ENCODE measurements at regions not wholly inside any gene's neighbourhood (a gene's known extent, or its start where the extent isn't known, plus 50 kb on each side); places are given as distances from the start of the nearest gene placed in this dataset.

DNA sequence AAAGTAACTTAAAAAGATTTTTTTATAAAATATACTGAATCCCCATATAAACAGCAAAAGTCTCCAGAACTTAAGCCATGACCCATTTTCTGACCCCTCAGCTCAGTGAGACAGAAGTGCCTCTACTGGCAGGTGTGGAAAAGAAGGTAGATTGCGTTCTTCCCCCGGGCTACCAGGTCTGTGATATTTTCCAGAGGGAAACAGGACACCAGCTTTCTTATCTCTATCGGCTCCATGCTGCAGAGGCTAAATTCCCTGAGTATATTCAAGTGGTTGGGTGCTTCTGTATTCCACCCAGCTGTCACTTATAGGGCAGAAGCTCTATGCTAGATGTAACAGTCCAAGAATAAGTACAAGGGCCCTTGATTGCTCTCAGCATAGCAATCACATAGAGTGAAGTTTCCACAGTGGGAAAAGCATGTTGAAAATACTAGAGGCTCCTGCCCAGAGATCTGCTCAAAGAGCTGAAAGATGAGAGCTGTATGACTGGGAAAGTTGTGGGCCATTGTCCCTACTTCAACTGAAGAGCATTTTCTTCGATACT lies 687.3 kb downstream of the CDH11 start:
- DNase-seq (ENCODE audit: low read depth), result no peak
- TF ChIP-seq, protein P1, sequence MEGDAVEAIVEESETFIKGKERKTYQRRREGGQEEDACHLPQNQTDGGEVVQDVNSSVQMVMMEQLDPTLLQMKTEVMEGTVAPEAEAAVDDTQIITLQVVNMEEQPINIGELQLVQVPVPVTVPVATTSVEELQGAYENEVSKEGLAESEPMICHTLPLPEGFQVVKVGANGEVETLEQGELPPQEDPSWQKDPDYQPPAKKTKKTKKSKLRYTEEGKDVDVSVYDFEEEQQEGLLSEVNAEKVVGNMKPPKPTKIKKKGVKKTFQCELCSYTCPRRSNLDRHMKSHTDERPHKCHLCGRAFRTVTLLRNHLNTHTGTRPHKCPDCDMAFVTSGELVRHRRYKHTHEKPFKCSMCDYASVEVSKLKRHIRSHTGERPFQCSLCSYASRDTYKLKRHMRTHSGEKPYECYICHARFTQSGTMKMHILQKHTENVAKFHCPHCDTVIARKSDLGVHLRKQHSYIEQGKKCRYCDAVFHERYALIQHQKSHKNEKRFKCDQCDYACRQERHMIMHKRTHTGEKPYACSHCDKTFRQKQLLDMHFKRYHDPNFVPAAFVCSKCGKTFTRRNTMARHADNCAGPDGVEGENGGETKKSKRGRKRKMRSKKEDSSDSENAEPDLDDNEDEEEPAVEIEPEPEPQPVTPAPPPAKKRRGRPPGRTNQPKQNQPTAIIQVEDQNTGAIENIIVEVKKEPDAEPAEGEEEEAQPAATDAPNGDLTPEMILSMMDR (IDR thresholded peaks at IDR 0.05; ENCODE audit: low read depth, low read length), result no peak
- no peak for TF ChIP-seq MYC (IDR thresholded peaks at IDR 0.05; ENCODE audit: low read depth, low read length)
- TF ChIP-seq POLR2A (IDR thresholded peaks at IDR 0.05; ENCODE audit: extremely low read depth, insufficient read length), result no peak
- TF ChIP-seq, protein P2, sequence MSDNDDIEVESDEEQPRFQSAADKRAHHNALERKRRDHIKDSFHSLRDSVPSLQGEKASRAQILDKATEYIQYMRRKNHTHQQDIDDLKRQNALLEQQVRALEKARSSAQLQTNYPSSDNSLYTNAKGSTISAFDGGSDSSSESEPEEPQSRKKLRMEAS (IDR thresholded peaks at IDR 0.05; ENCODE audit: low read depth, low read length), result no peak
- no peak overlapping the region for H3K4me3 ChIP-seq (ENCODE audit: low read depth, low read length)

DNA sequence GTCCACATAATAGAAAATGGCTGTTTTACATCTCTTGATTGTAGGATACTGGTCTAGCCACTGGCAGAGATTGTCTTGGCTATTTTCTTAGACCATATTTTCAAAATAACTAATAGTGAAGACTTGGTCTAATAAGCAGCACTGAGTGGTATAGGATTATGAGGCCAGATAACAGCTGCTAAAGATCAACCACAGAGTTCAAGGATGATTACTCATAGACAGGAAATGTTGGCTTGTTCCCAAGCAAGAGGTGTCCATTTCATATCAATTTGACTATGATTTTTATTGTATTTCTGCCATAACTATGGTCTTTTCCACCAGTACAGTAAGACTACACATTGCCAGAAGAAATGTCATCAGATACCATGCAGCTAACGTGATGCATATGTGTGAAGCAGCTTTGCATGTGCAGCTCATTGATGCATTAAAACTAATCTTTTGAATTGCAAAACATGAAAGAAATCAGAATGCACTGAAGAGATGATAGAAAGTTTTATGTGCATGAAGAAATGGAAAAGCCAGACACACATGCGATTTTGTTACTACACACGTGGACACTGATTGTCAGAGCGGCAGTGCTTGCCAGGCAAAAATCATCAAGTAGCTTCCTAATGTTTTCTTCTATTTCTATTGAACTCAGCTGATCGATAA lies 693.3 kb downstream of the CDH11 start:
- no peak overlapping the region for H3K4me3 ChIP-seq (ENCODE audit: low read depth, low read length)
- TF ChIP-seq MYC (IDR thresholded peaks at IDR 0.05; ENCODE audit: low read depth, low read length), result no peak
- DNase-seq (ENCODE audit: low read depth), result no peak

DNA sequence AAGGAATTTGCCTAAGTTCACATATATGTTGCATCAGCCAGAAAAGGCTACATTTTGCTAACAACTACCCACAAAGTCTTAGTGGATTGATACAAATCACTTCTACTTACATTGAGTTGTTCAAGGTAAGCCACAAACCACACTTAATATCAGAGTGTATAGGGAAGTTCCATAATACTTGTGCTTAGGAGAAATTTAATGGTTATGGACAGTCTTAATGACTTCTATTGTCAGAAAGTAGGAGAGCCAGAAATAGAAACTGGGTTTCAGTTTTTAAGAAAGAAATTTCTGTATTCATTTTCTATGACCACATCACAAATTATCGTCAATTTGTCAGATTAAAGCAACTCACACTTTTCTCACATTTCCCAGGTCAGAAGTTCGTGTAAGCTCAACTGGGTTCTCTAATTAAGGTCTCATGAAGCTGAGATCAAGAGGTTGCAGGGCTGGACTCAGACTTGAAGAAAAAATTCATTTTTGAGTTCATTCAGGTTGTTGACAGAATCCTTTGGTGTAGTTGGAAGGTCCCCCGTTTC lies 695.7 kb downstream of the CDH11 start:
- H3K4me3 ChIP-seq (ENCODE audit: low read depth, low read length), result no peak overlapping the region
- no peak for TF ChIP-seq POLR2A (IDR thresholded peaks at IDR 0.05; ENCODE audit: extremely low read depth, insufficient read length)
- TF ChIP-seq, protein P2 (IDR thresholded peaks at IDR 0.05; ENCODE audit: low read depth, low read length), result no peak
- TF ChIP-seq, protein P1 (IDR thresholded peaks at IDR 0.05; ENCODE audit: low read depth, low read length), result no peak
- TF ChIP-seq MYC (IDR thresholded peaks at IDR 0.05; ENCODE audit: low read depth, low read length), result no peak
- no peak for DNase-seq (ENCODE audit: low read depth)

DNA sequence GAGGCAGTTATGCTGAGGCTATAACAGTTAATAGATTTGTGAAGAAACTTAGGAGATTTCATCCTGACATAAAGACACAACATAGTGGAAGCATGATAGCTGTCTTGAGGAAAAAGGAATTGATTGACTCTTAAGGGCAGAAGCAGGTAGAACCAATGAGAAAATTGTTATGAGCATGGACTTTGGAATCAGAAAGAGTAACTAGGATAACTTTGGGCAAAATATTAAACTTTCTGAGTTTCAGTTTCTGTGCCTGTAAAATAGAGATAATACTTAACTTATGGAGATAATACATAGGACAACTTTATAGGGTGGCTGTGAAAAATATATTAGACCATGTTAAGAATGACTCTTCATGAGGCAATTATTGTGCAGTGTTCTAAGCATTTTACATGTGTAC lies 696.5 kb downstream of the CDH11 start:
- no peak for DNase-seq (ENCODE audit: low read depth)
- H3K4me3 ChIP-seq (ENCODE audit: low read depth, low read length), result no peak overlapping the region
- TF ChIP-seq, protein P2 (IDR thresholded peaks at IDR 0.05; ENCODE audit: low read depth, low read length), result no peak
- no peak for TF ChIP-seq MYC (IDR thresholded peaks at IDR 0.05; ENCODE audit: low read depth, low read length)
- no peak for TF ChIP-seq POLR2A (IDR thresholded peaks at IDR 0.05; ENCODE audit: extremely low read depth, insufficient read length)
- TF ChIP-seq, protein P1 (IDR thresholded peaks at IDR 0.05; ENCODE audit: low read depth, low read length), result no peak

DNA sequence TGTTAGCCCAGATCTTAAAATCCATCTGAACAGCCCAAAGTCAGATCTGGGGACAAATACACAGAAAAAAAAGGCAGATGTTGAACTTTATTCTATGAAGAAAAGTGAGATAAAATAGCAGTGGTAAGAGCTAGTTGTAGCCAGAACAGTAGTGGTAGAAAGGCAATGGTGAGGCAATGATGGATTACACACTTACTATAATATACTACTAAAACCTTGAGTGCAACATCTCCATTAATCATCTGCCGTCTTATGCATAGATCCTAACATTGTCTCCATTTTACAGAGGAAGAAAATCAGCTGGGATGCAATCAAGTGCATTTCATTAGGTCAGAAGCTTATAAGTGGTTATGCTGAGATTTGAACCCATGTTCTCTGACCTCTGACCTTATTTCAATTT lies 699.6 kb downstream of the CDH11 start:
- TF ChIP-seq, protein P1 (IDR thresholded peaks at IDR 0.05; ENCODE audit: low read depth, low read length), result no peak
- no peak for TF ChIP-seq POLR2A (IDR thresholded peaks at IDR 0.05; ENCODE audit: extremely low read depth, insufficient read length)
- TF ChIP-seq, protein P2 (IDR thresholded peaks at IDR 0.05; ENCODE audit: low read depth, low read length), result no peak
- TF ChIP-seq MYC (IDR thresholded peaks at IDR 0.05; ENCODE audit: low read depth, low read length), result no peak
- H3K4me3 ChIP-seq (ENCODE audit: low read depth, low read length), result no peak overlapping the region
- DNase-seq (ENCODE audit: low read depth), result no peak

DNA sequence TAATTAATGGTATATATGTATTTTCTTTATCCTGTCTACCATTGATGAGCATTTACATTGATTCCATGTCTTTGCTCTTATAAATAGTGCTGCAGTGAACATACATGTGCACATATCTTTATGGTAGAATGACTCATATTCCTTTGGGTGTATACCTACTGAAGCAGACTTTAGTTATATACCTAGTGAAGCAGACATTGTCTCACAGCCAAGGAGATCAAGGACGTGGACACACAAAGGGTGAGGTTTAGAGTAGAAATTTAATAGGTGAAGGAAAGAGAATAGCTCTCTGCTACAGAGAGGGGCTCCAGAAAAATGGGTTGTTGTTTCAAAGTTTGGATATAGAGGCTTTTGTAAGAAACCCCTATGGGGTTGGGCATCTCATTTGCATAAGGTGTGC lies 700.3 kb downstream of the CDH11 start:
- no peak overlapping the region for H3K4me3 ChIP-seq (ENCODE audit: low read depth, low read length)
- TF ChIP-seq POLR2A (IDR thresholded peaks at IDR 0.05; ENCODE audit: extremely low read depth, insufficient read length), result no peak
- DNase-seq (ENCODE audit: low read depth), result no peak

DNA sequence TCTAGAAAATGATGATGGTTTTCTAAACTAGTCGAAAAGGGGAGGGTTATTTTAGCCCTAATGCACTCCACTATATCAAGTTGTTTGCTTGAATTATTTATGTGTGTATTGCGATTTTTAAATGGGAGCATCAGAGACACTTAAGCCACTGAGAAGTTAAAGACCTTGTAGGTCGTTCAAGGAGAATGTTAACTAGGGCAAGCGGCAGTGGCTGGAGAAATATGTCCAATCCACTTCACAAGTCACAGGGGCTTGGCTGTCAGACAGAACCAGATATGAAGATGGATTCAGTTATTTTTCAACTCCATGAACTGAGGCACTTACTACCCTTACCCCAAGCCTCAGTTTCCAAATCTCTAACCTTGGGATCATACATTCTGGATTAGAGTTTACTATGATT lies 702.0 kb downstream of the CDH11 start:
- TF ChIP-seq MYC (IDR thresholded peaks at IDR 0.05; ENCODE audit: low read depth, low read length) (no peak), POLR2A (IDR thresholded peaks at IDR 0.05; ENCODE audit: extremely low read depth, insufficient read length) (no peak)
- TF ChIP-seq, protein P1 (IDR thresholded peaks at IDR 0.05; ENCODE audit: low read depth, low read length), result no peak
- TF ChIP-seq, protein P2 (IDR thresholded peaks at IDR 0.05; ENCODE audit: low read depth, low read length), result no peak
- no peak for DNase-seq (ENCODE audit: low read depth)
- no peak overlapping the region for H3K4me3 ChIP-seq (ENCODE audit: low read depth, low read length)
